GM19023 (cell line): ENCODE measurements at regions not wholly inside any gene's neighbourhood (a gene's known extent, or its start where the extent isn't known, plus 50 kb on each side); places are given as distances from the start of the nearest gene placed in this dataset.
A peak's percentile ranks its signal among the peaks of the same experiment; 100 is the strongest.

Experiments
- ATAC-seq: cut with Tn5 transposase; IDR thresholded peaks from one replicate; pipeline ENCODE4 v1.9.1; 2021; ENCODE audit warnings: mild to moderate bottlenecking, moderate library complexity; ENCODE audit not compliant: unreplicated experiment

DNA sequence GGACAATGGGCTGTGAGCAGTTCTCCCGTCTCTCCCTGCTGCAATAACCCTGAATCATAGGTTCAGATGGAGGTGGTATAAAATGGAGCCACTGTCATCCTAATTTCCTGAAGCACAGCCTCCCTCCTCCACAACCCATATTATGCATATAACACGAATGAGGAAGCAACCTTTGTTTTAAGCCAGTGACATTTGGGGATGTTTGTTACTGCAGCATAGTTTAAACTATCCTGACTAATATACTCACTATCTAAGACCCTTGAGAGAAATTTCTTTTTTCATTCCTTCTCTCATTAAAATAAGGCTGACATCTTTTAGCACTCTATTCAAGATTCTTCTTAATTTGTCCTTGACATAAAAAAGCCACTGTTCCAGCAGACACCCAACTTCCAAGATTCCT lies 413.4 kb downstream of the SOX9 start:
- no peak for ATAC-seq

GRCh38 chr17:72534776-72535175 lies 414.0 kb downstream of the SOX9 start:
- ATAC-seq, result no peak

DNA sequence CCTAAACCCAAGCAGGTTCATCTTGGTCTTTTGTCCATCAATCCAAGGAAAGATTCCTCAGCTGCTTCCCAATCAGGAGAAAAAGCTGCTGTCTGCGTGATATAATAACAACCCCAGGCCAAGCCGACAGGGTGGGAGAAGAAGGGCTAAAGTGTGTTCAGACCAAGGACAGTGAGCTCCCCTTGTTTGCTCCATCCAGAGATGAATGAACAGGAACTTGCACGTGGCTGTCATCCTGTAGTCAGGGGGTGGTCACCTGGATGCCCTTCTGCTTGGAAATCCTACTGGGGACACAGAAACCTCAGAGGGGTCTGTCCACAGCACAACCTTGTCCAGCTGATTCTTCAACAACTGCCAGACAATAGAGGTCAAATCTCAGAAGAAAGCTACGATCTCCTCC lies 414.5 kb downstream of the SOX9 start:
- ATAC-seq, result no peak

DNA sequence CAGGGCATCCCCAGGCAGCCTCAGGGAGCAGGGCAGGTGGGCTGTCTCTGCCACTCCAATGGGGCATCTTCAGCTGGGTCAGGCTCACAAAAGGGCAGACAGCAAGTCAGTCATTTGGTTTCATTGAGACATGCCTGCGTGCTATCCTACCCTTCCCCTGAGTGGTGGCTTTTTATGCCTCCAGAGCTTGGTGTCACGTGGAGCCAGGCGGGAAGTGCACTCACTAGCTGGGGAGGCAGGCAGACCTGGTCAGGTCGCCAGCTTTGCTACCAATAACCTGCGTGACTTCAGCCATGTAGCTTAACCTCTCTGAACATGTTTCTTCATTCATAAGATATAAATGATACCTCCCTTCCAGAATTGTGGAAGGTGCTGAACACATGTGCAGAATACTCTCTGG lies 415.0 kb downstream of the SOX9 start:
- no peak for ATAC-seq

GRCh38 chr17:72536788-72537187 lies 416.0 kb downstream of the SOX9 start:
- ATAC-seq, result no peak

DNA sequence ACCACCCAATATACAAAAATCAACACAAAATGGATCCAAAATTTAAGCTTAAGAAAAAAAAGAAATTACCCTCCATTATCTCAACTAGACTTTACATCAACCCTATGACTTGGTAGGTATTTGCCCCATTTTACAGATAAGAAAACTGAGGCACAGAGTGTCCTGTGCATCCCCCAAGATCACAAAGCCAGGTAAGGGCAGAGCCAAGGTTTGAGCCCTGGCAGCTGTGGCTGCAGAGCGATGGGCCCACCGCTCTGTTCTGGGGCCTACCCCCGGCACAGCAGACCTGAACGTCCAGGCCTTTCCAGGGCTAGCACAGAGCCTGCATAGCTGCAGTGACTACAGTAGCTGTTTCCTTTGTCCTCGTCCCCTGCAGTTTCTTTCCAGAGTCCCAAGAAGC lies 417.6 kb downstream of the SOX9 start:
- no peak for ATAC-seq

- no peak for ATAC-seq
Measured at GRCh38 chr17:72538901-72539352, 418.1 kb downstream of the SOX9 start.

- peak; percentile 92 for ATAC-seq
Measured at GRCh38 chr17:72539981-72540897, 419.4 kb downstream of the SOX9 start.

GRCh38 chr17:72542317-72542716 lies 421.5 kb downstream of the SOX9 start:
- no peak for ATAC-seq

DNA sequence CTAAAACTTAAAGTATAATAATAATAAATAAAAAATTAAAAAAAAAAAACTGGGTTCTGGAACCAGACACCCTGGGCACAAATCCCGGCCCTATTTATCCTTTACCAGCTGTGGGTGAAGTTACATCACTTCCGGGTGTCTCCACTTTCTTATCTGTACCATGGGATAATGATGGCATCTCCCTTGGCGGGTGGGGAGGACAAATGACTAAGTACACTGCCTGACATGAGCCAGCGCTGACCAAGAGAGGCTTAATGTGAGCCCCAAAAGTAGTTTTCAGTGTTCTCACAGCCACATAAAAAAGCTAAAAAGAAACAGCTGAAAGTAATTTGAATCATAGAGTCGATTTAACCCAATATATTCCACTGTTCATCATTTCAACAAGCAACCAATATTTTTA lies 424.9 kb downstream of the SOX9 start:
- no peak for ATAC-seq

- ATAC-seq, result no peak
Measured at GRCh38 chr17:72553051-72553755, 432.4 kb downstream of the SOX9 start.

- no peak for ATAC-seq
Measured at GRCh38 chr17:72554508-72554907, 433.7 kb downstream of the SOX9 start.

GRCh38 chr17:72555052-72555451 lies 434.2 kb downstream of the SOX9 start:
- no peak for ATAC-seq

DNA sequence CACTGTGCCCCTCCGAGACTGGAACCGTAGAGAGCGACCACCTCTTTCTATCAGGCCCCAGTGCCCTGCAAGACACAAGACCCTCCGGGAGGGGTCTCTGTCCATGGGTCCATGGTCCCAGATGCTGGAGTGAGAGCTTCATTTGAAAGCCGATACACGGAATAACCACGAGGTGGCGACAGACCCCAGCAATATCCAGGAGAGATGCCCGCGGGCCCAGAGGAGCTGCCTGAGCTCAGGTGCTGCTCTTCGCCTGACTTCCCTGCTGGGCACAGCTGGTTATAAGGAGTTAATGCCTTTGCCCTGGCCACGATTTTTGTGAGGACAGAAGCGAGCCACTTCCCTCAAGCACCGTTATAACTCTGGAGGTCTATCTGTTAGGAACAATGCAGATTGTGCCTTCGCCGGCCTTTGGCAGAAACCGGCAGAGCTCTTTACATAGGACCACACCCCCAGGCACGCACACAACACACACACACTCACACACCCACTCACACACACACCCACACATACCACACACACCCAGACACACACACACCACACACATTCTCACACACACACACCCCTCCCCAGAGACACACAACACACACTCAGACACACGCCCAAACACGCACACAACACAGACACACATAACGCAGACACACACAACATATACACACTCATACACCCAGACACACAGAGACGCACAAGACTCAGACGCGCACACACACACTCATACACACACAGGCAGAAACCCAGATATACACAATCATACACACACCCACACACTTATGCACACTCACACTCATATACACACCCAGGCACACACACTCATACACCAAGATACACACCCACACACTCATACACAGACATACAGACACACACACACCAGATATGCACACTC lies 436.4 kb downstream of the SOX9 start:
- peak; percentile 65 for ATAC-seq

- ATAC-seq, result no peak
Measured at GRCh38 chr17:72558971-72559476, 438.2 kb downstream of the SOX9 start.

GRCh38 chr17:72560303-72561247 lies 439.8 kb downstream of the SOX9 start:
- no peak for ATAC-seq

DNA sequence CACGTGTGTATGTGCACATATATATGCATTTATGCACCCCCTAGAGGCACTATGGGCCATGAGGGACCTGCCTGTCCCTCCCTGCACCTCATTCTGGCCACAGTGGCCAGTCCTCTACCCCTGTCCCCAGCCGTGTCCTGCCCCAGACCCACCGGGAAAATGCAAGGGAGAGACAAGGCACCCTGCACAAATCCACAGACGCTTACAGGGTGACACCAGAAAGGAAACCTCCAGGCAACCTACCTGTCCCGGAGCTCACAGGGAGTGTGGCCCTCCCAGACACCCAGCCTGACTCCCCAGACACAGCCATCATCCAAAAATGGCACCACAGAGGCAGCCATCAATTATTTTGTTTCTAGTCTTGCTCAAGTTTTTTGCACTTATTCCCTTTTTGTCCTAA lies 440.4 kb downstream of the SOX9 start:
- ATAC-seq, result no peak

DNA sequence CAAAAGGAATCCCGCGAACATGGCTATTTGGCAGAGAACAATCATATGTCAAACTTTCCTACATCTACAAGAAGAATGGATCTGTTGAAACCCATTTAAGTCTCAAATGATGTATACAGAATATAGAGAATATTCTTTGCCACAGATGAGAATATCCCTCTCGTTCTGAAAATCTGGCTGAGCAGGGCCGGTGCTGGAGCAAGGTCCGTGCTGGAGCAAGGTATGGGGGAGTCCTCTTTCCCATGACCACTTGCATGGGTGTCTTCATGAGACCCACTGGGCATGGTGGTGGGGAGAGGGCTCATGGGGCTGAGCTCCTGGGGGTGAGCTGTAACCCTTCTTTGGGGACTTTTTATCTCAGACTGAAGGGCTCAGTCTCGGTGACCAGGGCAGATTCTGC lies 440.9 kb downstream of the SOX9 start:
- no peak for ATAC-seq

DNA sequence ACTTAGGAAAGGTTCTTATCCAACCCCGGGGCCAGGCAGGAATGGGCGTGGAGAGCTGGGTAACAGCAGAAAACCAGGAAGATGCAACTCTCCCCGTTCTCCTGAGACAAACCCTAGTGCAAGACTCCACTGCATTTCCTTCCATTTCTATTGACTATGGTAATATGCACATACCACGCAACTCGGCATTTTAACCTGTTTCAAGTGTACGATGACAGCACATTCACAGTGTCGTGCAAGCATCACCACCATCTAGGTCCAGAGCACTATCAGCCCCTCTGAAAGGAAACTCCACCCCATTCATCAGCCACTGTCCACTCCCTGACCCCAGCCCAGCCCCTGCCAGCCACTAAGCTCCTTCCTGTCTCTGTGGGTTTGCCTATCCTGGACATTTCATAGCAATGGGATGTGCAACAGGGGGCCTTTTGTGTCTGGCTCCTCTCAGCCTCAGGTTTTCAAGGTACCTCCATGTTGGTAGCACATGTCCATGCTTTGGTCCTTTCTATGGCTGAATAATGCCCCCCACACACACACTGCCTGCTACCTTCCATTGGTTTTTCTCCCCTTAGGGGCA lies 441.9 kb downstream of the SOX9 start:
- no peak for ATAC-seq
